Left lung (tissue), 4 donors: ENCODE measurements at regions not wholly inside any gene's neighbourhood (a gene's known extent, or its start where the extent isn't known, plus 50 kb on each side); places are given as distances from the start of the nearest gene placed in this dataset.

Experiments used
- ATAC-seq: fragments of 200-7000 bp; cut with Tn5 transposase; one replicate; pipeline ENCODE4 v1.9.1; 2020; ENCODE audit warnings: moderate library complexity
- DNase-seq, 4 donors: peaks; one replicate each; pipeline ENCODE4 v3.0.0-alpha.2; 2013 to 2020
- H3K27ac ChIP-seq, 2 donors: fragments of 200-600 bp; sonication (generic) in 1 of 2; one replicate each; pipeline versions ENCODE4 v1.5.0 to v1.8.0; 2020 to 2021
- H3K27me3 ChIP-seq, 2 donors: fragments of 200-600 bp; sonication (generic) in 1 of 2; one replicate each; pipeline versions ENCODE4 v1.5.0 to v1.8.0; 2020 to 2021
- H3K36me3 ChIP-seq, 2 donors: fragments of 200-600 bp; sonication (generic) in 1 of 2; one replicate each; pipeline versions ENCODE4 v1.5.0 to v1.8.0; 2020 to 2021
- H3K4me1 ChIP-seq, 2 donors: fragments of 200-600 bp; one replicate each; pipeline ENCODE4 v1.8.0; 2021
- H3K4me3 ChIP-seq, 2 donors: fragments of 200-600 bp; sonication (generic) in 1 of 2; one replicate each; pipeline versions ENCODE4 v1.5.0 to v1.8.0; 2020 to 2021; ENCODE audit warnings: mild to moderate bottlenecking in 1 of 2
- H3K9me3 ChIP-seq, 2 donors: fragments of 200-600 bp; sonication (generic) in 1 of 2; one replicate each; pipeline versions ENCODE4 v1.5.0 to v1.8.0; 2020 to 2021
- intact Hi-C, 2 donors: fragments of 100-400 bp; cut with DNase I; formaldehyde crosslinking; loops; one replicate each; pipeline versions ENCODE4 v1.11.2 to v1.14.2; 2022
- TF ChIP-seq, protein P1 (sequence below), 2 donors: fragments of 200-600 bp; sonication (generic) in 1 of 2; IDR thresholded peaks; one replicate each; pipeline versions ENCODE4 v1.5.0 to v1.8.0; 2021; ENCODE audit warnings: antibody characterized with exemption in 2 of 2
- donor health status: DM: no; HTN: yes; CAD: no.
- donor health status: DM: no; HTN: no; CAD: no.

DNA sequence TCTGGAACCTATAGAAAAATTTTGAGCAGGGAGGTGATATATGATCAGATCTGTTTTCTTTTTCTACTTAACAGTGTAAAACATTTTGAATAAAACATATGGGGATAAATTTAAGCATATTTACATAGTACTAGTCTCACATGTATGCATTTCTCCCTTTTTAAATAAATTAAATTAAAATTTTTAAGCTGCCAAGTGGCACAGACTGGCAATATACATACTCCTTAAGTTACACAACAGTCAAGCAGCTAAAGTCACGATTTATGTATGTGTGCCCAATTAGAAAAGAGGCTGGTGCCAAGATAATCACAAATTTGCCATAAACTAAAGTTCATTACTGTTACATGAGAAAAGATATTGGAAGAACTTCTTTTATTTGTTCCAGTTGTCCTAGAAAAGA is 532.0 kb downstream of the RWDD3 start:
- Histone ChIP-seq H3K4me3 (no peak overlapping the region), H3K36me3 (no peaks in the 10 kb centered on the region), H3K27me3 (no peaks in the 10 kb centered on the region), H3K27ac (no peak overlapping the region), H3K4me1 (no peaks in the 10 kb centered on the region), H3K9me3 (peaks cover 0 to 17% of the 10 kb centered on the region in 2 donors)
- no peak for ATAC-seq
- TF ChIP-seq, protein P1, sequence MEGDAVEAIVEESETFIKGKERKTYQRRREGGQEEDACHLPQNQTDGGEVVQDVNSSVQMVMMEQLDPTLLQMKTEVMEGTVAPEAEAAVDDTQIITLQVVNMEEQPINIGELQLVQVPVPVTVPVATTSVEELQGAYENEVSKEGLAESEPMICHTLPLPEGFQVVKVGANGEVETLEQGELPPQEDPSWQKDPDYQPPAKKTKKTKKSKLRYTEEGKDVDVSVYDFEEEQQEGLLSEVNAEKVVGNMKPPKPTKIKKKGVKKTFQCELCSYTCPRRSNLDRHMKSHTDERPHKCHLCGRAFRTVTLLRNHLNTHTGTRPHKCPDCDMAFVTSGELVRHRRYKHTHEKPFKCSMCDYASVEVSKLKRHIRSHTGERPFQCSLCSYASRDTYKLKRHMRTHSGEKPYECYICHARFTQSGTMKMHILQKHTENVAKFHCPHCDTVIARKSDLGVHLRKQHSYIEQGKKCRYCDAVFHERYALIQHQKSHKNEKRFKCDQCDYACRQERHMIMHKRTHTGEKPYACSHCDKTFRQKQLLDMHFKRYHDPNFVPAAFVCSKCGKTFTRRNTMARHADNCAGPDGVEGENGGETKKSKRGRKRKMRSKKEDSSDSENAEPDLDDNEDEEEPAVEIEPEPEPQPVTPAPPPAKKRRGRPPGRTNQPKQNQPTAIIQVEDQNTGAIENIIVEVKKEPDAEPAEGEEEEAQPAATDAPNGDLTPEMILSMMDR (IDR thresholded peaks at IDR 0.05): no peak
- intact Hi-C loops: no loop called here
- no peak for DNase-seq

DNA sequence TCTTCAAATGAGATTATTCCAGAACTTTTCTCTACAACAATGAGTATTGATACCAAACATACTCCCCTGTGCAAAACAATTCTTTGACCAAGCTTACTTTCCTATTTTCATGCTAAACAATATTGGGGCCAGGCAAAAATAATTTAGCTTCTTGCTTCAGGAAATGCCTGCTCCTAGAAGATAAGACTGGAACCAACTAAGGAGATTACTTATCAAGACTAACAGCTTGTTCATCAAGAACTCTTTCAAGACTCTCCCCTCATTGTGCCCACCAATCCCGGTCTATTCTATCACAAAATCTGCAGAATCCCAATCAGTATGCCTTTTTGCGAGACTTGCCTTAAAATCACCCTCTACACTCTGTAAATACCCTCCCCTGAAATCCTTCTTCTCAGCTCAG is 536.6 kb downstream of the RWDD3 start:
- DNase-seq: no peak
- TF ChIP-seq, protein P1 (IDR thresholded peaks at IDR 0.05): no peak
- H3K4me1 ChIP-seq: no peaks in the 10 kb centered on the region
- H3K9me3 ChIP-seq: no peaks in the 10 kb centered on the region
- no peak for ATAC-seq
- H3K27me3 ChIP-seq: no peaks in the 10 kb centered on the region
- H3K27ac ChIP-seq: no peak overlapping the region
- intact Hi-C loops: no loop called here
- no peak overlapping the region for H3K4me3 ChIP-seq
- no peaks in the 10 kb centered on the region for H3K36me3 ChIP-seq

DNA sequence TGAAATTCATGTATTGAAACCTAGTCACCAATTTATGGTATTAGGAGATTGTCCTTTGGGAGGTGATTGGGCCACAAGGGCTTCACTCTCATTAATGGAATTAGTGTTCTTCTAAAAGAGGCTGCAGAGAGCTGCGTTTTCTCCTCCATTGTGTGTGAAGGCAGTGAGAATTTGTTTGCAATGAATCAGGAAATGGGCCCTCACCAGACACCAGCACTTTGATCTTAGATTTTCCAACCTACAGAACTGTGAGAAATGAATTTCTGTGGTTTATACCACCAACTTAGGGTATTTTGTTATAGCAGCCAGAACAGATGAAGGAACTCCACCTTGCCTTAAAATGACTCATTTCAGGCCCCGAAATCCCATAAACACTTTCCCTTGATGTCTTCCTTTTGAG is 544.2 kb downstream of the RWDD3 start:
- Histone ChIP-seq H3K9me3 (peaks cover 0 to 3% of the 10 kb centered on the region in 2 donors), H3K27me3 (no peaks in the 10 kb centered on the region), H3K4me1 (no peaks in the 10 kb centered on the region), H3K4me3 (no peak overlapping the region), H3K36me3 (no peaks in the 10 kb centered on the region), H3K27ac (no peak overlapping the region)
- intact Hi-C loops: no loop called here
- no peak for ATAC-seq
- DNase-seq: no peak
- TF ChIP-seq, protein P1 (IDR thresholded peaks at IDR 0.05): no peak

DNA sequence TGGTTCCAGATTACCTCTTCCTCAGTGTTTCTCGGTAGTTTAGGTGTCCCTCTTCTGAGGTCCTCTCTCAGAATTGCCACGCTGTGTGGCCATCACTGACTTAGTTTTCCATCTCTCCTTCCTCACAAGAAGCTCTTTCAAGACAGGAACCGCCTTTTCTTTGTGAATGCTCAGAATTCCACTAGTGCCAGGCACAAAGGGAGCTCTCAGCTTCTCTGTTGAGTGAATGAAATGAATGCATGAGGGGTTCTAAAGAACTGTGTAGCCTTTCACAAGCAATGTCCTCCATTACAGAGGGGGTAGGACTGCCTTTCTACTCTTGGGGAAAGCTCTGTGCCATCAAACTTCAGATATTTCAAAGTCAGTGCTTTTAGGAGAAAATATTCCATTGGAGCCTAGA is 546.8 kb downstream of the RWDD3 start:
- H3K27ac ChIP-seq: no peak overlapping the region
- DNase-seq (no peak), ATAC-seq (no peak)
- H3K27me3 ChIP-seq: no peaks in the 10 kb centered on the region
- H3K4me1 ChIP-seq: no peaks in the 10 kb centered on the region
- no peaks in the 10 kb centered on the region for H3K36me3 ChIP-seq
- H3K9me3 ChIP-seq: peaks cover 0 to 3% of the 10 kb centered on the region in 2 donors
- H3K4me3 ChIP-seq: no peak overlapping the region
- TF ChIP-seq, protein P1 (IDR thresholded peaks at IDR 0.05): no peak
- intact Hi-C loops: no loop called here

DNA sequence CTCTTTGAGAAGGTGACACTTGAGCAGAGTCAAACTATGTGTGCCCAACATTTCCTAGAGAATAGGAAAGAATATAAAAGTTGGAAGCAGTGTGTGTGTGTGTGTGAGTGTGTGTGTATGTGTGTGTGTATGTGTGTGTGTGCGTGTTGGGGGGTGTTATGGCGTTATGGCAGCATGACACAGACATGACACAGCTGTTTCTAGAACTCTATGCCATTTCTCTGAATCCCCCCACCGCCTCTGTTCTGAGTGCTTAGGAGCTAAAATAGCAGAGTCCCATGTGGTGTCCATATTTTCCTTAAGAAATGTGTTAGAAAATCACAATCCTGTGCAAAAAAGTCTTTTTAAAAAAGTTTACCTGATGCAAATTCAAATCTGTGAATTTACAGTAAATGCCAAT is 556.1 kb downstream of the RWDD3 start:
- Histone ChIP-seq H3K4me1 (no peaks in the 10 kb centered on the region), H3K4me3 (no peak overlapping the region), H3K9me3 (no peaks in the 10 kb centered on the region), H3K36me3 (no peaks in the 10 kb centered on the region), H3K27ac (no peak overlapping the region), H3K27me3 (no peaks in the 10 kb centered on the region)
- no peak for ATAC-seq
- intact Hi-C loops: no loop called here
- DNase-seq: peak in 2 of 4 donors; percentile 23 to 33
- TF ChIP-seq, protein P1 (IDR thresholded peaks at IDR 0.05): no peak
